SK-N-SH (cell line): ENCODE measurements at regions not wholly inside any gene's neighbourhood (a gene's known extent, or its start where the extent isn't known, plus 50 kb on each side); places are given as distances from the start of the nearest gene placed in this dataset.
"Not testable (repeated sequence)": the region's sequence is repeated elsewhere in the genome, so short reads cannot be mapped to it uniquely, and the experiment has no call there.

Experiments used
- CTCF ChIA-PET: fragments of 300-600, 350-600 bp; formaldehyde crosslinking; extraction: SDS; loops from one replicate; lab custom pipeline; 2021; lab: Yijun Ruan, JAX
- POLR2A ChIA-PET: fragments of 350-600 bp; sonication (Branson Sonifier 250); formaldehyde crosslinking; extraction: SDS; loops from one replicate; lab custom pipeline; 2020; ENCODE audit warnings: antibody characterized with exemption, inconsistent platforms; lab: Yijun Ruan, JAX
- DNase-seq: peaks from one replicate; pipeline ENCODE4 v3.0.0; 2012
- H2AFZ ChIP-seq: fragments of 200-600 bp; sonication (generic); 2 replicates; pipeline ENCODE4 v1.8.1; 2016; ENCODE audit warnings: antibody characterized with exemption, mild to moderate bottlenecking, low read depth
- H3F3A ChIP-seq: fragments of 200-600 bp; sonication (generic); replicated peaks from 2 replicates; pipeline ENCODE3; 2016; ENCODE audit warnings: antibody characterized with exemption, mild to moderate bottlenecking; ENCODE audit not compliant: insufficient read depth
- H3K27ac ChIP-seq, 2 experiments: fragments of 200-500 bp in 1 of 2; fragments of 200-600 bp in 1 of 2; sonication (Bioruptor generic) in 1 of 2; sonication (generic), shearing (Covaris generic) in 1 of 2; 2 replicates each; pipeline versions ENCODE4 v1.5.1 to v1.6.1; 2014 to 2016; ENCODE audit warnings: low read depth in 2 of 2, inconsistent platforms in 1 of 2, low read length in 1 of 2, mild to moderate bottlenecking in 1 of 2, mixed read lengths in 1 of 2
- H3K27me3 ChIP-seq: fragments of 200-600 bp; sonication (generic), shearing (Covaris generic); 2 replicates; pipeline ENCODE4 v1.6.1; 2016; ENCODE audit warnings: mixed run types; ENCODE audit not compliant: insufficient read depth
- H3K36me3 ChIP-seq, 2 experiments: fragments of 200-500 bp in 1 of 2; fragments of 200-600 bp in 1 of 2; sonication (Bioruptor generic) in 1 of 2; sonication (generic) in 1 of 2; replicated peaks in 1 of 2; 2 replicates each; pipeline versions ENCODE3 to v1.5.1; 2014 to 2016; ENCODE audit warnings: low read length in 1 of 2, mild to moderate bottlenecking in 1 of 2; ENCODE audit not compliant: insufficient read depth in 2 of 2, control insufficient read depth in 1 of 2
- H3K4me1 ChIP-seq, 2 experiments: fragments of 200-500 bp in 1 of 2; fragments of 200-600 bp in 1 of 2; sonication (Bioruptor generic) in 1 of 2; sonication (generic), shearing (Covaris generic) in 1 of 2; 2 replicates each; pipeline versions ENCODE4 v1.5.1 to v1.6.1; 2014 to 2016; ENCODE audit warnings: low read depth in 1 of 2, low read length in 1 of 2, mixed run types in 1 of 2; ENCODE audit not compliant: insufficient read depth in 2 of 2, control insufficient read depth in 1 of 2
- H3K4me2 ChIP-seq: fragments of 200-600 bp; sonication (generic), shearing (Covaris generic); 2 replicates; pipeline ENCODE4 v1.6.1; 2017; ENCODE audit warnings: mixed run types
- H3K4me3 ChIP-seq, 2 experiments: fragments of 200-500 bp in 1 of 2; fragments of 200-600 bp in 1 of 2; sonication (Bioruptor generic) in 1 of 2; sonication (generic), shearing (Covaris generic) in 1 of 2; 2 replicates each; pipeline versions ENCODE4 v1.5.1 to v1.8.1; 2014 to 2016; ENCODE audit warnings: low read depth in 2 of 2, inconsistent platforms in 1 of 2, low read length in 1 of 2, mild to moderate bottlenecking in 1 of 2, mixed read lengths in 1 of 2, moderate library complexity in 1 of 2
- H3K79me2 ChIP-seq: fragments of 200-600 bp; sonication (generic); 2 replicates; pipeline ENCODE4 v1.8.1; 2017; ENCODE audit warnings: mild to moderate bottlenecking; ENCODE audit not compliant: insufficient read depth
- H3K9ac ChIP-seq: fragments of 200-600 bp; sonication (generic); 2 replicates; pipeline ENCODE4 v1.6.1; 2017; ENCODE audit warnings: mixed run types
- H3K9me2 ChIP-seq: fragments of 200-600 bp; sonication (generic); 2 replicates; pipeline ENCODE4 v1.6.1; 2017; ENCODE audit warnings: mixed run types
- H3K9me3 ChIP-seq: fragments of 200-600 bp; sonication (generic); 2 replicates; pipeline ENCODE4 v1.6.1; 2017; ENCODE audit warnings: mixed run types, mild to moderate bottlenecking, moderate library complexity
- H4K20me1 ChIP-seq: fragments of 200-600 bp; sonication (generic); 2 replicates; pipeline ENCODE4 v1.6.1; 2017; ENCODE audit warnings: mild to moderate bottlenecking, mixed run types; ENCODE audit not compliant: insufficient read depth
- GABPA ChIP-seq: IDR thresholded peaks from 2 replicates; pipeline ENCODE4 v1.4.0; 2012; ENCODE audit warnings: low read depth, mild to moderate bottlenecking
- MAX ChIP-seq: IDR thresholded peaks from 2 replicates; pipeline ENCODE4 v1.4.0; 2012; ENCODE audit warnings: low read depth
- PBX3 ChIP-seq: IDR thresholded peaks from 2 replicates; pipeline ENCODE4; 2012
- RCOR1 ChIP-seq: fragments of 150-350 bp; IDR thresholded peaks from 2 replicates; pipeline ENCODE4 v1.6.1; 2017; ENCODE audit warnings: antibody characterized with exemption, low read length
- SIN3A ChIP-seq: IDR thresholded peaks from 2 replicates; pipeline ENCODE4 v1.6.1; 2012; ENCODE audit warnings: low read depth, mild to moderate bottlenecking, low read length, moderate library complexity, borderline replicate concordance
- TCF12 ChIP-seq: IDR thresholded peaks from 2 replicates; pipeline ENCODE4 v1.4.0; 2012
- USF1 ChIP-seq: IDR thresholded peaks from 2 replicates; pipeline ENCODE4 v1.4.0; 2012; ENCODE audit warnings: low read depth, borderline replicate concordance
- WGBS: methylation state at CpG from one replicate; pipeline ENCODE4 v1.1.6; 2017; ENCODE audit warnings: low lambda C conversion rate; 5-methylcytosine and 5-hydroxymethylcytosine counted together

- POLR2A ChIA-PET = no interaction called here
- H3K9ac ChIP-seq = no peak overlapping the region
- CTCF ChIA-PET = no interaction called here
Observed at GRCh38 chr14:84336433-84336832, 1193.5 kb upstream of the FLRT2 start.

GRCh38 chr14:84340938-84341337 is 1189.0 kb upstream of the FLRT2 start:
- H3K27ac ChIP-seq = no peak overlapping the region
- H3K4me3 ChIP-seq = no peak overlapping the region
- H4K20me1 ChIP-seq = no peaks in the 10 kb centered on the region
- H3K36me3 ChIP-seq = no peaks in the 10 kb centered on the region
- POLR2A ChIA-PET = no interaction called here
- H2AFZ ChIP-seq = no peak overlapping the region
- no peak for TF ChIP-seq RCOR1
- no peaks in the 10 kb centered on the region for H3F3A ChIP-seq
- H3K79me2 ChIP-seq = no peaks in the 10 kb centered on the region
- no peak for DNase-seq
- no peaks in the 10 kb centered on the region for H3K9me3 ChIP-seq
- no peaks in the 10 kb centered on the region for H3K4me1 ChIP-seq
- H3K27me3 ChIP-seq = no peaks in the 10 kb centered on the region
- WGBS = 48% methylated on average over 1 of the region's 1 CpG
- H3K4me2 ChIP-seq = no peak overlapping the region
- CTCF ChIA-PET = no interaction called here
- no peaks in the 10 kb centered on the region for H3K9me2 ChIP-seq
- H3K9ac ChIP-seq = no peak overlapping the region

More at GRCh38 chr14:84336433-84336832, 1193.5 kb upstream of the FLRT2 start:
- no peak overlapping the region for H2AFZ ChIP-seq
- no peak overlapping the region for H3K4me2 ChIP-seq
- no peaks in the 10 kb centered on the region for H4K20me1 ChIP-seq
- H3K9me2 ChIP-seq = no peaks in the 10 kb centered on the region
- DNase-seq = no peak
- no peaks in the 10 kb centered on the region for H3F3A ChIP-seq
- no peaks in the 10 kb centered on the region for H3K4me1 ChIP-seq
- no peak for TF ChIP-seq TCF12
- TF ChIP-seq GABPA = no peak
- no peak for TF ChIP-seq USF1
- no peak for TF ChIP-seq SIN3A
- no peak for TF ChIP-seq PBX3
- no peak for TF ChIP-seq MAX
- no peaks in the 10 kb centered on the region for H3K36me3 ChIP-seq
- H3K4me3 ChIP-seq = no peak overlapping the region
- H3K9me3 ChIP-seq = no peaks in the 10 kb centered on the region
- H3K79me2 ChIP-seq = no peaks in the 10 kb centered on the region
- no peak overlapping the region for H3K27ac ChIP-seq
- H3K27me3 ChIP-seq = no peaks in the 10 kb centered on the region

- H4K20me1 ChIP-seq, H3K36me3 ChIP-seq, DNase-seq, H2AFZ ChIP-seq, H3K9me2 ChIP-seq, H3K9me3 ChIP-seq, H3K4me1 ChIP-seq, POLR2A ChIA-PET, H3F3A ChIP-seq, H3K79me2 ChIP-seq, CTCF ChIA-PET, H3K27me3 ChIP-seq, H3K4me3 ChIP-seq, H3K4me2 ChIP-seq, H3K9ac ChIP-seq, H3K27ac ChIP-seq: not testable (repeated sequence)
- 8% methylated on average over 3 of the region's 3 CpGs for WGBS
Observed at GRCh38 chr14:84341867-84342266, 1188.1 kb upstream of the FLRT2 start.
